ENCODE measurements at regions not wholly inside any gene's neighbourhood (a gene's known extent, or its start where the extent isn't known, plus 50 kb on each side); places are given as distances from the start of the nearest gene placed in this dataset.
"Not testable (repeated sequence)": the region's sequence is repeated elsewhere in the genome, so short reads cannot be mapped to it uniquely, and the experiment has no call there.

- H3K36me3 ChIP-seq (ENCODE audit: control insufficient read depth, insufficient read depth, low read length); H3K27me3 ChIP-seq (ENCODE audit: control insufficient read depth, insufficient read depth, low read length); H3K4me1 ChIP-seq (ENCODE audit: control insufficient read depth, insufficient read depth, low read length); H3K4me3 ChIP-seq (ENCODE audit: low read depth, low read length); H3K9me3 ChIP-seq (ENCODE audit: control insufficient read depth, insufficient read depth, low read length); H3K27ac ChIP-seq (ENCODE audit: low read depth, low read length); H3K9ac ChIP-seq (ENCODE audit: low read depth, low read length): not testable (repeated sequence)
These were observed 115.8 kb downstream of the UNC93B1 start for GRCh38 chr11:67888056-67888455.

DNA sequence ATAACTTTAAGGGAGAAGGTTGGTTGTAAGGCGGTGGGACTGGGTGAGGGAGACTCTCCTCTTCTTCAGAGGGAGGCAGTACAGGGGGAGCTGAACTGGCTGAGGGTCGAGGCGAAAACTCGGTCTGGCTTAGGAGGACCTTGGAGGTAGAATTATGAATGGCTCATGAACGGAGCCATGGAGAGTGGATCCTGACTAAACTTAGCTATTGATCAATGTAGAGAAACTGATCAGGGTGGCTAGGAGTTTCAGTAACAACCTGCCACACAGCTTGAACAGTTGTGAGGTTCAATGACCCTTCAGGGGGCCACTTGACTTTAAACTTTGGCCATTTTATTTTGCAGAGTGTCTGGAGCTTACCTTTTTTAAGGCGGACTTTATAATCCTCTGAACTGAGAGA lies 117.2 kb downstream of the UNC93B1 start:
- H3K9me3 ChIP-seq (ENCODE audit: control insufficient read depth, insufficient read depth, low read length); H3K27me3 ChIP-seq (ENCODE audit: control insufficient read depth, insufficient read depth, low read length); H3K4me3 ChIP-seq (ENCODE audit: low read depth, low read length); H3K36me3 ChIP-seq (ENCODE audit: control insufficient read depth, insufficient read depth, low read length); H3K27ac ChIP-seq (ENCODE audit: low read depth, low read length); H3K4me1 ChIP-seq (ENCODE audit: control insufficient read depth, insufficient read depth, low read length); H3K9ac ChIP-seq (ENCODE audit: low read depth, low read length): not testable (repeated sequence)

- H3K27ac ChIP-seq (ENCODE audit: low read depth, low read length); H3K4me1 ChIP-seq (ENCODE audit: control insufficient read depth, insufficient read depth, low read length); H3K36me3 ChIP-seq (ENCODE audit: control insufficient read depth, insufficient read depth, low read length); H3K27me3 ChIP-seq (ENCODE audit: control insufficient read depth, insufficient read depth, low read length); H3K4me3 ChIP-seq (ENCODE audit: low read depth, low read length); H3K9ac ChIP-seq (ENCODE audit: low read depth, low read length); H3K9me3 ChIP-seq (ENCODE audit: control insufficient read depth, insufficient read depth, low read length): not testable (repeated sequence)
These were observed 117.7 kb downstream of the UNC93B1 start for GRCh38 chr11:67886207-67886606.

- H3K4me1 ChIP-seq (ENCODE audit: control insufficient read depth, insufficient read depth, low read length); H3K27me3 ChIP-seq (ENCODE audit: control insufficient read depth, insufficient read depth, low read length); H3K4me3 ChIP-seq (ENCODE audit: low read depth, low read length); H3K9ac ChIP-seq (ENCODE audit: low read depth, low read length); H3K27ac ChIP-seq (ENCODE audit: low read depth, low read length); H3K9me3 ChIP-seq (ENCODE audit: control insufficient read depth, insufficient read depth, low read length); H3K36me3 ChIP-seq (ENCODE audit: control insufficient read depth, insufficient read depth, low read length): not testable (repeated sequence)
These were observed 118.3 kb downstream of the UNC93B1 start for GRCh38 chr11:67885574-67885973.

DNA sequence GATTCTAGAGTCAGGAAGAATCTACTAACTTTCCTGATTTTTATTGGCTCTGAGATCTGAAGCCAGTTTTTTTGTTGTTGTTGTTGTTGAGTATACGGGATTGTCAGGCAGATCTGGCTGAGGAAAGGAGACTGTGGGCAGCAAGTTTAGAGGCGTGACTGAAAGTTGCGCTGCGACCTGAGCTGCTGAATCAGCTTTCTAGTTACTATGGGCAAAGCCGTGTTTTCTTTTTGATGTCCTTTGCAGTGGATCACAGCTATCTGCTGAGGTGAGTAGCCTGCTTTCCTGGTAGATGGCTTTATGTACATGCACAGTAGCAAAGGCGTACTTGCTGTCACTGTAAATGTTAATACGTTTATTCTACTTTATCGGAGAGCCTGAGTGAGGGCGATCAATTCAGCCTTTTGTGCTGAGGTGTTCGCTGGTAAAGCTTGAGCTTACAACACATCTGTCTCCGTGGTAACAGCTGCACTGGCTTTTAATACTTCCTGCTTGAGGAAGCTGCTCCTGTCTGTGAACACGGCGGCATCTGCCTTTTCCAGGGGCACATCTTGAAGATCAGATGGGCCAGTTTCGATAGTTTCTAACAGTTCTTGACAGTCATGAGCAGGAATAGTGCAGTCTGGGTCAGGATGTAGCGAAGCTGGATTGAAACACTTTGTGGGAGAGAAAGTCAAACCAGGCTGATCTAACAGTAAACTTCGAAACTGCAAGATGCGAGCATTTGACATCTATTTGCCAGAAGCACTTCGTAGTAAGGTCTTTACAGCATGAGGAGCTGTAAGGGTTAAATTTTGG lies 118.9 kb downstream of the UNC93B1 start:
- H3K36me3 ChIP-seq (ENCODE audit: control insufficient read depth, insufficient read depth, low read length); H3K27ac ChIP-seq (ENCODE audit: low read depth, low read length); H3K27me3 ChIP-seq (ENCODE audit: control insufficient read depth, insufficient read depth, low read length); H3K9me3 ChIP-seq (ENCODE audit: control insufficient read depth, insufficient read depth, low read length); H3K4me3 ChIP-seq (ENCODE audit: low read depth, low read length); H3K4me1 ChIP-seq (ENCODE audit: control insufficient read depth, insufficient read depth, low read length); H3K9ac ChIP-seq (ENCODE audit: low read depth, low read length): not testable (repeated sequence)

GRCh38 chr11:67884073-67884757 lies 119.7 kb downstream of the UNC93B1 start:
- H3K4me3 ChIP-seq (ENCODE audit: low read depth, low read length); H3K27ac ChIP-seq (ENCODE audit: low read depth, low read length); H3K9me3 ChIP-seq (ENCODE audit: control insufficient read depth, insufficient read depth, low read length); H3K4me1 ChIP-seq (ENCODE audit: control insufficient read depth, insufficient read depth, low read length); H3K36me3 ChIP-seq (ENCODE audit: control insufficient read depth, insufficient read depth, low read length); H3K9ac ChIP-seq (ENCODE audit: low read depth, low read length); H3K27me3 ChIP-seq (ENCODE audit: control insufficient read depth, insufficient read depth, low read length): not testable (repeated sequence)

DNA sequence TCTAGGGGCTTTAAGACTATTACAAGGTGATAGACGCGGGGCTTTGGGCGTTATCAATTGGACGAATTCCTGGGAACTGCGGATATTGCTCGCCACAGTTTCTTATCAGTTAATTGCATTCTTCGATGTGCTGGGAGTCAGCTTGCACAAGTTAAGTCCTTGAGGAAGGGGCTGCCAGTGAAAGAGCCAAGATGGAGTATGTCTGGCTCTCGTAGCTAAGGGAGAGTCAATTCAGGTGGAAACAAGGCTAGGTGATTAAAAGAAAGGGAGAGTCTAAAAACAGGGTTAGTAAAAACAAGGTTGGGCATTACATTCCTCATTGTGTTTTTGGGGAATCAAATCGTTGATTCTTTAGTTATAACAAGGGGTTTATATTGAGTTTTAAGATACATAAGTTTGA lies 121.6 kb downstream of the UNC93B1 start:
- H3K9me3 ChIP-seq (ENCODE audit: control insufficient read depth, insufficient read depth, low read length); H3K4me3 ChIP-seq (ENCODE audit: low read depth, low read length); H3K9ac ChIP-seq (ENCODE audit: low read depth, low read length); H3K4me1 ChIP-seq (ENCODE audit: control insufficient read depth, insufficient read depth, low read length); H3K36me3 ChIP-seq (ENCODE audit: control insufficient read depth, insufficient read depth, low read length); H3K27me3 ChIP-seq (ENCODE audit: control insufficient read depth, insufficient read depth, low read length); H3K27ac ChIP-seq (ENCODE audit: low read depth, low read length): not testable (repeated sequence)

GRCh38 chr11:67881836-67882235 lies 122.1 kb downstream of the UNC93B1 start:
- H3K4me3 ChIP-seq (ENCODE audit: low read depth, low read length); H3K9me3 ChIP-seq (ENCODE audit: control insufficient read depth, insufficient read depth, low read length); H3K9ac ChIP-seq (ENCODE audit: low read depth, low read length); H3K4me1 ChIP-seq (ENCODE audit: control insufficient read depth, insufficient read depth, low read length); H3K36me3 ChIP-seq (ENCODE audit: control insufficient read depth, insufficient read depth, low read length); H3K27ac ChIP-seq (ENCODE audit: low read depth, low read length); H3K27me3 ChIP-seq (ENCODE audit: control insufficient read depth, insufficient read depth, low read length): not testable (repeated sequence)

GRCh38 chr11:67880594-67881196 lies 123.2 kb downstream of the UNC93B1 start:
- not testable (repeated sequence) for H3K4me3 ChIP-seq (ENCODE audit: low read depth, low read length); H3K4me1 ChIP-seq (ENCODE audit: control insufficient read depth, insufficient read depth, low read length); H3K9me3 ChIP-seq (ENCODE audit: control insufficient read depth, insufficient read depth, low read length); H3K27me3 ChIP-seq (ENCODE audit: control insufficient read depth, insufficient read depth, low read length); H3K27ac ChIP-seq (ENCODE audit: low read depth, low read length); H3K36me3 ChIP-seq (ENCODE audit: control insufficient read depth, insufficient read depth, low read length); H3K9ac ChIP-seq (ENCODE audit: low read depth, low read length)

GRCh38 chr11:67878666-67879065 lies 125.2 kb downstream of the UNC93B1 start:
- not testable (repeated sequence) for H3K9ac ChIP-seq (ENCODE audit: low read depth, low read length); H3K27me3 ChIP-seq (ENCODE audit: control insufficient read depth, insufficient read depth, low read length); H3K27ac ChIP-seq (ENCODE audit: low read depth, low read length); H3K36me3 ChIP-seq (ENCODE audit: control insufficient read depth, insufficient read depth, low read length); H3K9me3 ChIP-seq (ENCODE audit: control insufficient read depth, insufficient read depth, low read length); H3K4me1 ChIP-seq (ENCODE audit: control insufficient read depth, insufficient read depth, low read length); H3K4me3 ChIP-seq (ENCODE audit: low read depth, low read length)

DNA sequence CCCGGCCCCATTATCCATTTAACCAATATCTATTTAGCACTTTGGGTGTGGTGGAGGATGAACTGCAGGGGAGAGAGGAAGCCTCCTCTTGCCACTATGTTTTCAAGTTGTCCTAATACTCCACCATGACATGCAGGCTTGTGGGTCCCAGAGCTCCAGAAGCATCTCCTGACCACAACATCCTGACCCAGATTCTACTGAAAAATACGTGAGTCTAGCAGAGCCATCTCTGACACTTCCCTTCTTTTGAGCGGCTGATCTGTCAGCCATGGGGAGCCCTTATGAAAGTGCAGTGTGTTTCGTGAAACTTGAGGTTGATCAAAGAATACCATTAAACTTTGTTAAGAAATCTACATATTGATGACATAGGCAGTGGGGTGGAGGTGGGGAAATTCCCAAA lies 126.6 kb downstream of the UNC93B1 start:
- not testable (repeated sequence) for H3K36me3 ChIP-seq (ENCODE audit: control insufficient read depth, insufficient read depth, low read length); H3K27me3 ChIP-seq (ENCODE audit: control insufficient read depth, insufficient read depth, low read length); H3K4me3 ChIP-seq (ENCODE audit: low read depth, low read length); H3K27ac ChIP-seq (ENCODE audit: low read depth, low read length); H3K4me1 ChIP-seq (ENCODE audit: control insufficient read depth, insufficient read depth, low read length); H3K9ac ChIP-seq (ENCODE audit: low read depth, low read length); H3K9me3 ChIP-seq (ENCODE audit: control insufficient read depth, insufficient read depth, low read length)
